Gastrocnemius medialis (tissue), 4 donors: ENCODE measurements at regions not wholly inside any gene's neighbourhood (a gene's known extent, or its start where the extent isn't known, plus 50 kb on each side); places are given as distances from the start of the nearest gene placed in this dataset.

ENCODE experiments used
- ATAC-seq, 2 donors: fragments of 150-250 bp; one replicate each; pipeline ENCODE4 v1.9.1; 2016
- DNase-seq, 2 donors: peaks; one replicate each; pipeline ENCODE4 v3.0.0-alpha.2; 2019
- H3K27ac ChIP-seq, 4 donors: fragments of 200-600 bp; sonication (generic); 1 replicate in 1 of 4; 2 replicates in 3 of 4; pipeline ENCODE4 v1.5.1; 2016 to 2018; ENCODE audit warnings: mild to moderate bottlenecking in 2 of 4, moderate library complexity in 1 of 4
- H3K27me3 ChIP-seq, 3 donors: fragments of 200-600 bp; sonication (generic) in 2 of 3; 1 replicate in 1 of 3; 2 replicates in 2 of 3; pipeline versions ENCODE4 v1.5.1 to v1.6.0; 2016 to 2019; ENCODE audit warnings: mild to moderate bottlenecking in 1 of 3, moderate library complexity in 1 of 3
- H3K36me3 ChIP-seq, 2 donors: fragments of 200-600 bp; sonication (generic) in 1 of 2; one replicate each; pipeline ENCODE4 v1.5.1; 2017 to 2018
- H3K4me1 ChIP-seq, 2 donors: fragments of 200-600 bp; sonication (generic) in 1 of 2; one replicate each; pipeline ENCODE4 v1.5.1; 2016 to 2017; ENCODE audit warnings: mild to moderate bottlenecking in 2 of 2
- H3K4me3 ChIP-seq, 4 donors: fragments of 200-600 bp; sonication (generic) in 3 of 4; 1 replicate in 1 of 4; 2 replicates in 3 of 4; pipeline ENCODE4 v1.5.1; 2016 to 2019; ENCODE audit warnings: mild to moderate bottlenecking in 2 of 4
- H3K9me3 ChIP-seq, 3 donors: fragments of 200-600 bp; sonication (generic) in 2 of 3; 1 replicate in 1 of 3; 2 replicates in 2 of 3; pipeline ENCODE4 v1.5.1; 2016 to 2019
- CTCF ChIP-seq, 5 experiments: fragments of 450-650 bp in 3 of 5; fragments of 200-600 bp in 2 of 5; sonication (generic) in 2 of 5; IDR thresholded peaks in 4 of 5; conservative IDR thresholded peaks in 1 of 5; 1 replicate in 4 of 5; 2 replicates in 1 of 5; pipeline ENCODE4 v1.5.1; 2016 to 2019; ENCODE audit warnings: antibody characterized with exemption in 5 of 5, mild to moderate bottlenecking in 3 of 5, moderate library complexity in 3 of 5
- POLR2A ChIP-seq, 2 donors: fragments of 450-650 bp; IDR thresholded peaks; one replicate each; pipeline ENCODE4 v1.6.1; 2017; ENCODE audit warnings: antibody characterized with exemption in 2 of 2, mild to moderate bottlenecking in 2 of 2, moderate library complexity in 2 of 2
- in situ Hi-C, 4 donors: fragments of 200-750 bp; cut with MboI; loops; one replicate each; pipeline versions ENCODE4 v1.15.0 to v1.8.0; 2017; ENCODE audit warnings: low sequenced_read_pairs in 4 of 4
- intact Hi-C: fragments of 100-400 bp; cut with DNase I; formaldehyde crosslinking; loops from one replicate; pipeline ENCODE4 v1.15.1; 2023; ENCODE audit warnings: low total_unique reads

GRCh38 chr3:62995530-62995929 is 120.3 kb upstream of the CADPS start:
- ATAC-seq (no peak), DNase-seq (no peak)
- Histone ChIP-seq H3K27me3 (no peaks in the 10 kb centered on the region), H3K36me3 (no peaks in the 10 kb centered on the region), H3K4me3 (no peak overlapping the region), H3K4me1 (no peaks in the 10 kb centered on the region), H3K27ac (no peak overlapping the region), H3K9me3 (no peaks in the 10 kb centered on the region)
- intact Hi-C loops, result no loop called here
- in situ Hi-C loops, result no loop called here
- TF ChIP-seq CTCF (IDR thresholded peaks at IDR 0.05 in 4 of 5, conservative IDR thresholded peaks at IDR 0.05 in 1 of 5) (no peak), POLR2A (IDR thresholded peaks at IDR 0.05) (no peak)

GRCh38 chr3:62997369-62997768 is 122.2 kb upstream of the CADPS start:
- H3K4me1 ChIP-seq, result no peaks in the 10 kb centered on the region
- H3K27me3 ChIP-seq, result no peaks in the 10 kb centered on the region
- DNase-seq (no peak), ATAC-seq (no peak)
- no peak for TF ChIP-seq CTCF (IDR thresholded peaks at IDR 0.05 in 4 of 5, conservative IDR thresholded peaks at IDR 0.05 in 1 of 5)
- TF ChIP-seq POLR2A (IDR thresholded peaks at IDR 0.05), result no peak
- no peak overlapping the region for H3K27ac ChIP-seq
- H3K9me3 ChIP-seq, result no peaks in the 10 kb centered on the region
- no peak overlapping the region for H3K4me3 ChIP-seq
- in situ Hi-C loops, result no loop called here
- no peaks in the 10 kb centered on the region for H3K36me3 ChIP-seq
- intact Hi-C loops, result no loop called here

GRCh38 chr3:62999158-62999557 is 123.9 kb upstream of the CADPS start:
- ATAC-seq (no peak), DNase-seq (no peak)
- no peak for TF ChIP-seq POLR2A (IDR thresholded peaks at IDR 0.05)
- TF ChIP-seq CTCF (IDR thresholded peaks at IDR 0.05 in 4 of 5, conservative IDR thresholded peaks at IDR 0.05 in 1 of 5), result no peak
- Histone ChIP-seq H3K27ac (no peak overlapping the region), H3K9me3 (no peaks in the 10 kb centered on the region), H3K36me3 (no peaks in the 10 kb centered on the region), H3K4me1 (no peaks in the 10 kb centered on the region), H3K4me3 (no peak overlapping the region), H3K27me3 (no peaks in the 10 kb centered on the region)
- intact Hi-C loops (no loop called here), in situ Hi-C loops (no loop called here)

- DNase-seq (no peak), ATAC-seq (no peak)
- no peaks in the 10 kb centered on the region for H3K9me3 ChIP-seq
- no peak overlapping the region for H3K27ac ChIP-seq
- H3K27me3 ChIP-seq, result no peaks in the 10 kb centered on the region
- H3K36me3 ChIP-seq, result no peaks in the 10 kb centered on the region
- H3K4me1 ChIP-seq, result no peaks in the 10 kb centered on the region
- in situ Hi-C loops, result no loop called here
- TF ChIP-seq POLR2A (IDR thresholded peaks at IDR 0.05), result no peak
- no peak for TF ChIP-seq CTCF (IDR thresholded peaks at IDR 0.05 in 4 of 5, conservative IDR thresholded peaks at IDR 0.05 in 1 of 5)
- no peak overlapping the region for H3K4me3 ChIP-seq
- intact Hi-C loops, result no loop called here
Observed at GRCh38 chr3:62999791-63000190, 124.6 kb upstream of the CADPS start.

- Histone ChIP-seq H3K36me3 (no peaks in the 10 kb centered on the region), H3K27me3 (no peaks in the 10 kb centered on the region), H3K4me1 (no peaks in the 10 kb centered on the region), H3K9me3 (no peaks in the 10 kb centered on the region), H3K4me3 (no peak overlapping the region), H3K27ac (no peak overlapping the region)
- DNase-seq (no peak), ATAC-seq (no peak)
- intact Hi-C loops, result no loop called here
- in situ Hi-C loops, result no loop called here
- TF ChIP-seq CTCF (IDR thresholded peaks at IDR 0.05 in 4 of 5, conservative IDR thresholded peaks at IDR 0.05 in 1 of 5) (no peak), POLR2A (IDR thresholded peaks at IDR 0.05) (no peak)
Observed at GRCh38 chr3:63004448-63004847, 129.2 kb upstream of the CADPS start.
